HG03460 (cell line): ENCODE measurements at regions not wholly inside any gene's neighbourhood (a gene's known extent, or its start where the extent isn't known, plus 50 kb on each side); places are given as distances from the start of the nearest gene placed in this dataset.
"Not testable (repeated sequence)": the region's sequence is repeated elsewhere in the genome, so short reads cannot be mapped to it uniquely, and the experiment has no call there.

Experiments
- ATAC-seq: cut with Tn5 transposase; IDR thresholded peaks from one replicate; pipeline ENCODE4 v1.9.1; 2021; ENCODE audit not compliant: unreplicated experiment

GRCh38 chr22:23384431-23384830 lies 195.7 kb downstream of the IGLL1 start:
- no peak for ATAC-seq

GRCh38 chr22:23383491-23384361 lies 196.4 kb downstream of the IGLL1 start:
- no peak for ATAC-seq

- ATAC-seq = no peak
These were observed 197.5 kb downstream of the IGLL1 start for GRCh38 chr22:23382428-23383218.

GRCh38 chr22:23381661-23382427 lies 198.2 kb downstream of the IGLL1 start:
- no peak for ATAC-seq

GRCh38 chr22:23380911-23381310 lies 199.2 kb downstream of the IGLL1 start:
- no peak for ATAC-seq

GRCh38 chr22:23380230-23380573 lies 199.9 kb downstream of the IGLL1 start:
- no peak for ATAC-seq

GRCh38 chr22:23379540-23380229 lies 199.4 kb downstream of the BCR start:
- not testable (repeated sequence) for ATAC-seq

GRCh38 chr22:23377767-23378166 lies 197.5 kb downstream of the BCR start:
- ATAC-seq = no peak

GRCh38 chr22:23376256-23376655 lies 195.9 kb downstream of the BCR start:
- no peak for ATAC-seq

- ATAC-seq = no peak
These were observed 194.9 kb downstream of the BCR start for GRCh38 chr22:23375031-23375827.

GRCh38 chr22:23373601-23374000 lies 193.3 kb downstream of the BCR start:
- no peak for ATAC-seq

- ATAC-seq = no peak
These were observed 189.9 kb downstream of the BCR start for GRCh38 chr22:23370251-23370650.

- ATAC-seq = no peak
These were observed 188.9 kb downstream of the BCR start for GRCh38 chr22:23369054-23369685.
